SK-N-MC (cell line): ENCODE measurements at regions not wholly inside any gene's neighbourhood (a gene's known extent, or its start where the extent isn't known, plus 50 kb on each side); places are given as distances from the start of the nearest gene placed in this dataset.

ENCODE experiments used
- EZH2 ChIP-seq: fragments of 200-600 bp; sonication (generic); IDR thresholded peaks from one replicate; pipeline ENCODE4 v1.6.1; 2017; ENCODE audit warnings: antibody characterized with exemption
- FOXP2 ChIP-seq: optimal IDR thresholded peaks from 2 replicates; pipeline ENCODE3; 2011; ENCODE audit warnings: mild to moderate bottlenecking, moderate library complexity; ENCODE audit not compliant: insufficient read depth; ENCODE audit errors: extremely low read length, control extremely low read depth
- POLR2AphosphoS5 ChIP-seq: IDR thresholded peaks from 2 replicates; pipeline ENCODE4 v1.6.1; 2012; ENCODE audit warnings: mild to moderate bottlenecking, low read depth, low read length, borderline replicate concordance

- no peak for TF ChIP-seq POLR2AphosphoS5
- no peak for TF ChIP-seq EZH2
- TF ChIP-seq FOXP2 = no peak
Measured at GRCh38 chr4:114466299-114466698, 132.3 kb upstream of the UGT8 start.
